HCT116 (cell line): ENCODE measurements at regions not wholly inside any gene's neighbourhood (a gene's known extent, or its start where the extent isn't known, plus 50 kb on each side); places are given as distances from the start of the nearest gene placed in this dataset.

Experiments
- ATAC-seq: fragments of 200-7000 bp; cut with Tn5 transposase; 2 replicates; pipeline ENCODE4 v1.9.1; 2020; ENCODE audit warnings: mild to moderate bottlenecking, moderate library complexity
- BruUV-seq: library from RNA; stranded (reverse); fragments of 400-500 nt; replicated peaks from 2 replicates; lab custom pipeline; 2021; lab: Mats Ljungman, UMichigan
- CTCF ChIA-PET: fragments of 300-600 bp; sonication (Branson Sonifier 250); formaldehyde crosslinking; loops from one replicate; lab custom pipeline; 2021; ENCODE audit warnings: antibody characterized with exemption; lab: Charles Lee
- POLR2A ChIA-PET: fragments of 300-600, 350-600 bp; sonication (Branson Sonifier 250); formaldehyde crosslinking; loops from one replicate; lab custom pipeline; 2021; ENCODE audit warnings: antibody characterized with exemption; lab: Charles Lee
- RAD21 ChIA-PET, 2 experiments: fragments of 300-600 bp; sonication (Branson Sonifier 250); formaldehyde crosslinking; loops; one replicate each; lab custom pipeline; 2023; ENCODE audit warnings: low total read pairs in 2 of 2; ENCODE audit not compliant: uncharacterized antibody in 2 of 2, unreplicated experiment in 2 of 2, low non-redundant PET in 1 of 2; lab: Charles Lee
- DNase-seq: peaks from one replicate; pipeline ENCODE4 v3.0.0-alpha.2; 2010; ENCODE audit warnings: low read depth, low spot score
- H2AFZ ChIP-seq: fragments of 200-600 bp; shearing (Covaris generic), sonication (generic); 2 replicates; pipeline ENCODE4 v1.6.1; 2017; ENCODE audit warnings: low read depth, mixed run types, mixed read lengths, antibody characterized with exemption, low read length; ENCODE audit not compliant: poor library complexity, severe bottlenecking
- H3K27ac ChIP-seq: 2 replicates; pipeline ENCODE4 v1.5.1; 2012; ENCODE audit warnings: low read depth, low read length
- H3K27me3 ChIP-seq: fragments of 200-600 bp; sonication (generic); 2 replicates; pipeline ENCODE4 v1.6.1; 2016; ENCODE audit warnings: mixed run types, low read length, mixed read lengths; ENCODE audit not compliant: insufficient read depth
- H3K36me3 ChIP-seq, 2 experiments: fragments of 200-500 bp in 1 of 2; fragments of 200-600 bp in 1 of 2; sonication (Bioruptor generic) in 1 of 2; sonication (generic) in 1 of 2; 2 replicates each; pipeline versions ENCODE4 v1.5.1 to v1.6.1; 2014 to 2016; ENCODE audit warnings: low read length in 2 of 2, inconsistent platforms in 1 of 2, mixed read lengths in 1 of 2, mixed run types in 1 of 2; ENCODE audit not compliant: insufficient read depth in 2 of 2, control insufficient read depth in 1 of 2
- H3K4me1 ChIP-seq, 2 experiments: fragments of 200-600 bp in 1 of 2; sonication (generic) in 1 of 2; 2 replicates each; pipeline versions ENCODE4 v1.5.1 to v1.6.1; 2012 to 2017; ENCODE audit warnings: low read length in 2 of 2, inconsistent platforms in 1 of 2, mild to moderate bottlenecking in 1 of 2, mixed read lengths in 1 of 2, mixed run types in 1 of 2, moderate library complexity in 1 of 2; ENCODE audit not compliant: insufficient read depth in 2 of 2, control insufficient read depth in 1 of 2
- H3K4me2 ChIP-seq: fragments of 200-600 bp; sonication (generic); 2 replicates; pipeline ENCODE4 v1.6.1; 2017; ENCODE audit warnings: mixed run types, low read length, mixed read lengths
- H3K4me3 ChIP-seq, 2 experiments: fragments of 200-600 bp in 1 of 2; sonication (generic) in 1 of 2; replicated peaks in 1 of 2; 2 replicates each; pipeline ENCODE4 v1.5.1; 2011 to 2016; ENCODE audit warnings: low read length in 2 of 2, control low read depth in 1 of 2, low read depth in 1 of 2, mild to moderate bottlenecking in 1 of 2, mixed read lengths in 1 of 2, mixed run types in 1 of 2
- H3K79me2 ChIP-seq: fragments of 200-600 bp; sonication (generic); 2 replicates; pipeline ENCODE4 v1.6.1; 2017; ENCODE audit warnings: mild to moderate bottlenecking, mixed run types, low read length, moderate library complexity, mixed read lengths; ENCODE audit not compliant: insufficient read depth
- H3K9ac ChIP-seq: fragments of 200-600 bp; sonication (generic); 2 replicates; pipeline ENCODE4 v1.6.1; 2016; ENCODE audit warnings: low read length, mixed read lengths
- H3K9me2 ChIP-seq: fragments of 200-600 bp; sonication (generic), shearing (Covaris generic); 2 replicates; pipeline ENCODE4 v1.6.1; 2017; ENCODE audit warnings: mixed run types, mild to moderate bottlenecking, moderate library complexity; ENCODE audit not compliant: insufficient read depth
- H3K9me3 ChIP-seq, 2 experiments: fragments of 200-500 bp in 1 of 2; fragments of 200-600 bp in 1 of 2; sonication (Bioruptor generic) in 1 of 2; sonication (generic) in 1 of 2; 2 replicates each; pipeline ENCODE4 v1.6.1; 2014 to 2017; ENCODE audit warnings: low read length in 2 of 2, mixed read lengths in 2 of 2, inconsistent platforms in 1 of 2, low read depth in 1 of 2, mild to moderate bottlenecking in 1 of 2, mixed run types in 1 of 2, moderate library complexity in 1 of 2; ENCODE audit not compliant: control insufficient read depth in 1 of 2, insufficient read depth in 1 of 2
- H4K20me1 ChIP-seq: fragments of 200-600 bp; sonication (generic), shearing (Covaris generic); 2 replicates; pipeline ENCODE4 v1.6.1; 2017; ENCODE audit warnings: mixed run types, mild to moderate bottlenecking, moderate library complexity; ENCODE audit not compliant: insufficient read depth
- ATF3 ChIP-seq: IDR thresholded peaks from 2 replicates; pipeline ENCODE4 v1.6.1; 2012
- CEBPB ChIP-seq: IDR thresholded peaks from 2 replicates; pipeline ENCODE4 v1.6.1; 2012; ENCODE audit warnings: low read depth
- CTCF ChIP-seq, 3 experiments: fragments of 200-600 bp in 1 of 3; sonication (generic) in 1 of 3; IDR thresholded peaks in 2 of 3; conservative IDR thresholded peaks in 1 of 3; 2 replicates each; pipeline ENCODE4 v1.5.1; 2012 to 2017; ENCODE audit warnings: low read depth in 2 of 3, low read length in 2 of 3, antibody characterized with exemption in 1 of 3, borderline replicate concordance in 1 of 3, control low read depth in 1 of 3, mild to moderate bottlenecking in 1 of 3, mixed read lengths in 1 of 3, mixed run types in 1 of 3, moderate library complexity in 1 of 3; ENCODE audit not compliant: insufficient read depth in 1 of 3
- EGR1 ChIP-seq: IDR thresholded peaks from 2 replicates; pipeline ENCODE4 v1.6.1; 2012; ENCODE audit warnings: low read depth
- ELF1 ChIP-seq: IDR thresholded peaks from 2 replicates; pipeline ENCODE4 v1.6.1; 2012; ENCODE audit warnings: low read depth, borderline replicate concordance
- EZH2phosphoT487 ChIP-seq: fragments of 200-600 bp; IDR thresholded peaks from 2 replicates; pipeline ENCODE4 v1.6.1; 2018; ENCODE audit warnings: antibody characterized with exemption, borderline replicate concordance
- FOSL1 ChIP-seq: IDR thresholded peaks from 2 replicates; pipeline ENCODE4 v1.6.1; 2012; ENCODE audit warnings: low read depth
- JUND ChIP-seq: IDR thresholded peaks from 2 replicates; pipeline ENCODE4 v1.6.1; 2012
- MAX ChIP-seq: IDR thresholded peaks from 2 replicates; pipeline ENCODE4 v1.6.1; 2012
- POLR2AphosphoS5 ChIP-seq: IDR thresholded peaks from 2 replicates; pipeline ENCODE4 v1.6.1; 2011; ENCODE audit warnings: mild to moderate bottlenecking, low read depth, low read length, moderate library complexity
- RAD21 ChIP-seq: IDR thresholded peaks from 2 replicates; pipeline ENCODE4 v1.6.1; 2012; ENCODE audit warnings: low read depth, mild to moderate bottlenecking
- SIN3A ChIP-seq: IDR thresholded peaks from 2 replicates; pipeline ENCODE4 v1.6.1; 2012; ENCODE audit warnings: low read depth
- SP1 ChIP-seq: IDR thresholded peaks from 2 replicates; pipeline ENCODE4 v1.6.1; 2012; ENCODE audit warnings: low read depth
- SRF ChIP-seq: IDR thresholded peaks from 2 replicates; pipeline ENCODE4 v1.6.1; 2012; ENCODE audit warnings: low read depth
- TCF7L2 ChIP-seq: IDR thresholded peaks from 2 replicates; pipeline ENCODE4 v1.7.0; 2011; ENCODE audit warnings: borderline replicate concordance, inconsistent platforms; ENCODE audit not compliant: insufficient read depth, insufficient read length; ENCODE audit errors: extremely low read depth
- ZFX ChIP-seq: fragments of 450-650 bp; IDR thresholded peaks from 2 replicates; pipeline ENCODE4 v1.6.1; 2017
- ZNF274 ChIP-seq: fragments of 200-500 bp; sonication (Bioruptor generic); IDR thresholded peaks from 2 replicates; pipeline ENCODE4 v1.6.1; 2014; ENCODE audit warnings: mild to moderate bottlenecking, low read depth, low read length, inconsistent platforms
- intact Hi-C: fragments of 100-400 bp; cut with micrococcal nuclease; formaldehyde crosslinking; loops from 2 replicates; pipeline ENCODE4 v1.10.0; 2022

- BruUV-seq, result no TSS peak
- Histone ChIP-seq H3K36me3 (no peaks in the 10 kb centered on the region), H3K79me2 (no peaks in the 10 kb centered on the region), H3K9me2 (no peaks in the 10 kb centered on the region), H3K4me2 (no peak overlapping the region), H3K9me3 (no peaks in the 10 kb centered on the region), H3K4me1 (no peaks in the 10 kb centered on the region), H3K27me3 (no peaks in the 10 kb centered on the region), H2AFZ (no peak overlapping the region), H3K27ac (no peak overlapping the region), H4K20me1 (no peaks in the 10 kb centered on the region), H3K9ac (no peak overlapping the region), H3K4me3 (no peak overlapping the region)
- POLR2A ChIA-PET, result no interaction called here
- RAD21 ChIA-PET, result no interaction called here
- CTCF ChIA-PET, result no interaction called here
- no peak for ATAC-seq
- TF ChIP-seq RAD21, result no peak
- TF ChIP-seq FOSL1, result no peak
- no peak for TF ChIP-seq CEBPB
- TF ChIP-seq ATF3, result no peak
- no peak for TF ChIP-seq ZFX
- TF ChIP-seq SP1, result no peak
- intact Hi-C loops, result no loop called here
- no peak for DNase-seq
Measured at GRCh38 chr13:97797553-97797952, 155.9 kb upstream of the IPO5 start.

- ChIA-PET RAD21 (no interaction called here), POLR2A (no interaction called here), CTCF (interaction anchor here (1.0 kb wide), 1 partner anchor 780 kb away, joined by 4 read pairs; no protein-coding TSS in a partner anchor)
- no peaks in the 10 kb centered on the region for H3K4me1 ChIP-seq
- H3K9ac ChIP-seq, result no peak overlapping the region
- no peaks in the 10 kb centered on the region for H3K27me3 ChIP-seq
- no peak overlapping the region for H3K4me3 ChIP-seq
- no peak for DNase-seq
- intact Hi-C loops, result no loop called here
- H3K4me2 ChIP-seq, result no peak overlapping the region
- no peaks in the 10 kb centered on the region for H4K20me1 ChIP-seq
- no peaks in the 10 kb centered on the region for H3K9me3 ChIP-seq
- no peaks in the 10 kb centered on the region for H3K9me2 ChIP-seq
- H3K79me2 ChIP-seq, result no peaks in the 10 kb centered on the region
- H3K36me3 ChIP-seq, result no peaks in the 10 kb centered on the region
- no peak overlapping the region for H3K27ac ChIP-seq
- H2AFZ ChIP-seq, result no peak overlapping the region
- ATAC-seq, result no peak
- no TSS peak for BruUV-seq
- no peak for TF ChIP-seq CTCF (IDR thresholded peaks at IDR 0.05 in 2 of 3, conservative IDR thresholded peaks at IDR 0.05 in 1 of 3; ENCODE audit: borderline replicate concordance in 1 of 3, insufficient read depth in 1 of 3, low read depth in 2 of 3, low read length in 2 of 3)
- TF ChIP-seq EGR1, result no peak
- TF ChIP-seq MAX, result no peak
- TF ChIP-seq SRF, result no peak
- TF ChIP-seq SIN3A, result no peak
- TF ChIP-seq TCF7L2, result no peak
- no peak for TF ChIP-seq SP1
- TF ChIP-seq FOSL1, result no peak
- TF ChIP-seq EZH2phosphoT487, result no peak
- no peak for TF ChIP-seq JUND
- TF ChIP-seq ZNF274, result no peak
- TF ChIP-seq ELF1, result no peak
- no peak for TF ChIP-seq POLR2AphosphoS5
Measured at GRCh38 chr13:97798171-97798821, 155.2 kb upstream of the IPO5 start.
